ENCODE measurements at regions not wholly inside any gene's neighbourhood (a gene's known extent, or its start where the extent isn't known, plus 50 kb on each side); places are given as distances from the start of the nearest gene placed in this dataset.

GRCh38 chr4:35709080-35709479 is 535.2 kb downstream of the ARAP2 start:
- TF ChIP-seq CTCF (IDR thresholded peaks at IDR 0.05): no peak
- no peak for TF ChIP-seq ZFX (IDR thresholded peaks at IDR 0.05; ENCODE audit: borderline replicate concordance)

All from 22Rv1 (cell line).